Adrenal gland (tissue), 5 donors: ENCODE measurements at regions not wholly inside any gene's neighbourhood (a gene's known extent, or its start where the extent isn't known, plus 50 kb on each side); places are given as distances from the start of the nearest gene placed in this dataset.

Source experiments
- CTCF ChIP-seq, 6 experiments: fragments of 450-650 bp in 4 of 6; fragments of 200-600 bp in 2 of 6; sonication (generic) in 1 of 6; IDR thresholded peaks; 1 replicate in 5 of 6; 2 replicates in 1 of 6; pipeline versions ENCODE4 v1.5.1 to v1.8.0; 2016 to 2021; ENCODE audit warnings: antibody characterized with exemption in 6 of 6, mild to moderate bottlenecking in 2 of 6, moderate library complexity in 1 of 6
- POLR2A ChIP-seq, 2 donors: fragments of 450-650 bp; IDR thresholded peaks; one replicate each; pipeline ENCODE4 v1.6.1; 2017; ENCODE audit warnings: antibody characterized with exemption in 2 of 2, mild to moderate bottlenecking in 2 of 2, moderate library complexity in 1 of 2
- donor health status: DM: no; HTN: no; CAD: no.

DNA sequence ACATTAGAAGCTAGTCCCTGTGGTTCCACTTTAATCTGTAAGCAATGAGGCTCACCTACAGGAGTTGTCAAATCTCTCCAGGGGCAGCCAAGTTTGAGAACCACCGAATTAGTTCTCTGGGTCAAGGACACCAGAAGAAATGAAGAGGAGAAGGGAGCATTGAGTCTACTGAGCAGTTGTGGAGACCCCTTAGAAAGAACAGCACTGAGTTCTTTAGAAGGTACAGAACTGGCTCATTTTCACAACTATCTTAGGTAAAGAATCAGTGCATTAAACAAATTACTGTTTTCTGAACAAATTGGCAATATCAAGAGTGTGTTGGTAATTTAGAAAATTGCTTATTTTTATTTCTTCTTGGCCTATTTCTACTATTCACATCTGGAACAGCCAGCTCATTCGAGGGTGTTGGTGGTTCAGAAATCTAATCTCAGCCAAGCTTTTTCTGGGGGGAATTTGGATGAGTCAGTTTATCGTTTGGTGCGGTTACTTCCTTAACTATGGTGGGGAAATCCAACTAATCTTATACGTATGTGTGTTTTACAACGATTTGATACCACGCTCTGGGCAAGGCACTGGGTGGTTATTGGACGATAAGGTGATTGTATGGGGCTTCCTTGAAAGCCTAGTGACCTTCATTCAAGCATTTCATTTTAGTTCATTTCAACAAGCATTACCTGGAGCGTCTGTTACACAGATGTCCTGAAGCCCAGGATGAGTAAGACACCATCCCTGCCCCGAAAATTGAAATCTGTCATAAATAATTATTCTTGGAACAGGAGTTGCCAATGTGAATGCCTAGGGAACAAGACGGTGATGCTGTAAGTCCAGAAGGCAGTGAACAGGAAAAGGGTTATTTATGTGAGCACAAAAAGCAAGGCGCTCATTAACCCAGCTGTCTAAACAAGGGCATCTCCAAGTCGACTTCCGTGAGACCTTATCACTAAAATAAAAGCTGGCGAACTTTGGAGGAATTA is 52.0 kb upstream of the TMPRSS2 start:
- TF ChIP-seq POLR2A (IDR thresholded peaks at IDR 0.05), result no peak
- TF ChIP-seq CTCF (IDR thresholded peaks at IDR 0.05), result no peak
